T follicular helper cell (primary cell): ENCODE measurements at regions not wholly inside any gene's neighbourhood (a gene's known extent, or its start where the extent isn't known, plus 50 kb on each side); places are given as distances from the start of the nearest gene placed in this dataset.

Experiments
- DNase-seq: peaks from one replicate; pipeline ENCODE4 v3.0.0-alpha.2; 2020; ENCODE audit warnings: low read depth

- DNase-seq: no peak
Observed at GRCh38 chr7:86972072-86972471, 87.4 kb downstream of the ELAPOR2 start.

GRCh38 chr7:86970986-86971385, 88.5 kb downstream of the ELAPOR2 start:
- no peak for DNase-seq

GRCh38 chr7:86970547-86970946, 88.9 kb downstream of the ELAPOR2 start:
- DNase-seq: no peak

GRCh38 chr7:86969865-86970264, 89.6 kb downstream of the ELAPOR2 start:
- no peak for DNase-seq

GRCh38 chr7:86968618-86969017, 90.8 kb downstream of the ELAPOR2 start:
- DNase-seq: no peak

- DNase-seq: no peak
Observed at GRCh38 chr7:86966916-86967315, 92.5 kb downstream of the ELAPOR2 start.

- DNase-seq: no peak
Observed at GRCh38 chr7:86965727-86966120, 93.7 kb downstream of the ELAPOR2 start.

GRCh38 chr7:86964973-86965726, 94.3 kb downstream of the ELAPOR2 start:
- DNase-seq: no peak

- no peak for DNase-seq
Observed at GRCh38 chr7:86963599-86964230, 95.7 kb downstream of the ELAPOR2 start.

GRCh38 chr7:86962623-86963022, 96.8 kb downstream of the ELAPOR2 start:
- DNase-seq: no peak

- no peak for DNase-seq
Observed at GRCh38 chr7:86961686-86962085, 97.8 kb downstream of the ELAPOR2 start.

GRCh38 chr7:86958380-86958779, 101.1 kb downstream of the ELAPOR2 start:
- no peak for DNase-seq

- DNase-seq: no peak
Observed at GRCh38 chr7:86956567-86956966, 102.9 kb downstream of the ELAPOR2 start.

- no peak for DNase-seq
Observed at GRCh38 chr7:86955895-86956503, 103.5 kb downstream of the ELAPOR2 start.

- no peak for DNase-seq
Observed at GRCh38 chr7:86954971-86955370, 104.5 kb downstream of the ELAPOR2 start.

GRCh38 chr7:86953653-86954336, 105.7 kb downstream of the ELAPOR2 start:
- no peak for DNase-seq

GRCh38 chr7:86953219-86953618, 106.2 kb downstream of the ELAPOR2 start:
- DNase-seq: no peak

- DNase-seq: no peak
Observed at GRCh38 chr7:86951895-86952294, 107.6 kb downstream of the ELAPOR2 start.

GRCh38 chr7:86950944-86951343, 108.5 kb downstream of the ELAPOR2 start:
- DNase-seq: no peak

- no peak for DNase-seq
Observed at GRCh38 chr7:86950360-86950759, 109.1 kb downstream of the ELAPOR2 start.

- no peak for DNase-seq
Observed at GRCh38 chr7:86949779-86950260, 109.6 kb downstream of the ELAPOR2 start.

GRCh38 chr7:86949052-86949778, 110.2 kb downstream of the ELAPOR2 start:
- DNase-seq: no peak
